Hematopoietic multipotent progenitor cell treated with erythropoietin and hydrocortisone succinate and interleukin-3 and kit ligand, for 15 days (in vitro differentiated cells): ENCODE measurements at regions not wholly inside any gene's neighbourhood (a gene's known extent, or its start where the extent isn't known, plus 50 kb on each side); places are given as distances from the start of the nearest gene placed in this dataset.

Source experiments
- DNase-seq: peaks from one replicate; pipeline ENCODE4 v3.0.0-alpha.2; 2015; ENCODE audit warnings: low spot score

DNA sequence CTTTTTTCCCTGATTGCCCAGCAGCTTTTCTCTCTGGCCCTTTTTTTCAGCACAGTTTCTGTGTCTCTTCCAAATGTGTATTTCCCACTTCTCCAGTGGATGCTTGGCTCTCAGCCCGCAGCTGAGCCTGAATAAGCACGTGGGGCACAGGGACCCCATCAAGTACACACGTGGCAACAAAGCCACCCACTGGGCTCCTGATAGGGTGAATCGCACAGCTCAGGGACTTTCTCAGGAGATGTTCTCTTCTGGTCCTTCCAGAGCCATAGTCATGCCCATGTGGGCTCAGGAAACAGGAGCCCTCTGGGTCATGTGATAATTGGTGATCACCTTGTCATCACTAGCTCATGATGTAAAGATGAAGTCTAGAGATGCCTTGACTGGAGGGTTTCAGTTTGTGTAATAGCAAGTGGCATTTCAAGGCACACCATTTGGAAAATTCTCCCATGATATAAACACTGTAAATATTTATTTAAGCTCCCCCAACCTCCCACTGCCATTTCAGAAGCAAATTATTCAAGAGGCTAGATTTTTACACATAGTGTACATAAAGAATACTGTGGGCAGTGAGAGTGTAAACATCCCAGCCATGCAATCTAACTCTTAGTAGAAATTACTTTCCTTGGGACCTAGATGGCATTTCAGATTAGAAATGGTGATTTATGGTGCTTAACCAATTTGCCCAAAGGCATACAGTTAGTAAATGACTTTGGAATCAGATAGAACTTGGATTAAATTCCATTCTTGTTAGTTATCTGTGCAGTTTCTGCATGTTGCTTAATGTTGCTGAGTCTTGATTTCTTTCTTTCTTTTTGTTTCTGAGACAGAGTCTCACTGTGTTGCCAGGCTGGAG lies 597.5 kb downstream of the SLC4A3 start:
- DNase-seq: no peak

DNA sequence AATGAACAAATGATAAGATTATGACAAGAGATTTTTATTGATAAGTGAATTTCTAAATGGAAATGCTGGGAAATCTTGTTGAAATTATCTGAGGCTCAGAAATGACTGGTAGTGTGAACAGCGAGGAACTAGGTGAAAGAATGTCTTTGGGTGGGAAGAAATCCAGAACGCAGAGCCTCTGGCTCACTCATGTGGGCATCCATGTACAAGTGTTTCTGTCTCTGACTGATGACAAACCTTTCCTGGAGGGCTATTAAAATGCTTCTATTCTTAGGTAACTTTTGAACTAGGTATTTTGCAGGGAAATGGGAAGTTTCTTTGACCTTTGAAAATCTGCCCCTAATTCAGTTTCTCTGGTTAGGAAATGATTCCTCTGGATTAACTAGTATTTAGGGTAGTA lies 598.6 kb downstream of the SLC4A3 start:
- DNase-seq: no peak

DNA sequence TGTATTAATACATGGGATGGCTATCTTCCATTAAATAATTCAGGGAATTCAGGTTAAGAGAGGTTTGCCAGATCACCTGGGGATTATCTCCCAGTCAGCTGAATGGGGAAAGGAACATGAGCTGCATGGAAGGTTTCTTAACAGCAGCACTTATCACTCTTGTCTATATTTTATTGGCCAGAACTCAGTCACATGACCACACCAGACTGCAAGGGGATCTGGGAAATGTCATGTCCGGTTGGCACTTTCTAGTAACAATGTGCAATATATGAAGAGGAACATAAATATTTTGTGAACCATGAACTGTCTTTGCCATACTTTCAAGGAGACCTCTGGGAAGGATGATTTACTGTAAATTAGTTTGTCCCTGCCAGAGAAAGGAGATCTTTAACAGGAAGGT lies 599.1 kb downstream of the SLC4A3 start:
- DNase-seq: no peak

DNA sequence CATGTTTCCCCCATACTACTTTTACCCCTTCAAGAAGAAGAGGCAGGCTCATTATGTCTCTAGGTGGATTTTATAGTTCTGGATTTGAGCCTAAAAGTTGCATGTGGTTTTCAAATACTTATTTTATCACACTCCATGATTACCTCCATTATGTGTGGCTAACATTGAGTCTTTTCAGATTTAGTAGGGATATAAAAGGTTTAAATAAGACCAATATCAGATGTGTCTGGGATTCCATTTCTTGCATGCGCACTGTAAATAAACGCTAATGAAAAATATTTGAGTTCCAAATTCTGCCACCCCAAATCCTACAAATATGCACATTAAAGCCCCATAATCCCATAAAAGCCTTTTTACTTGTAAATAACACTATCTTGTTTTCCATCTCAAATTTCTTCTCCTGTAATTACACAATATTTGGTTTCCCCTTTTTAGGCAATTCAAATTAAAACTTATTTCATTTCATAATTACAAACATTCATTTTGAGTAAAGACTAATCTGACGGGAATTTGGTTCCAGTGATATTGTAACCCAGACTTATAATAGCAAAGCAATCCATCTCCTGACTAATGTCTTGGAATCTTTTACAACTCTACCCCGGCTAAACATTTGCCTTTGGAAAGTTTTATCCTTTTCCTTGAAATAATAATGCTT lies 600.0 kb downstream of the SLC4A3 start:
- no peak for DNase-seq

DNA sequence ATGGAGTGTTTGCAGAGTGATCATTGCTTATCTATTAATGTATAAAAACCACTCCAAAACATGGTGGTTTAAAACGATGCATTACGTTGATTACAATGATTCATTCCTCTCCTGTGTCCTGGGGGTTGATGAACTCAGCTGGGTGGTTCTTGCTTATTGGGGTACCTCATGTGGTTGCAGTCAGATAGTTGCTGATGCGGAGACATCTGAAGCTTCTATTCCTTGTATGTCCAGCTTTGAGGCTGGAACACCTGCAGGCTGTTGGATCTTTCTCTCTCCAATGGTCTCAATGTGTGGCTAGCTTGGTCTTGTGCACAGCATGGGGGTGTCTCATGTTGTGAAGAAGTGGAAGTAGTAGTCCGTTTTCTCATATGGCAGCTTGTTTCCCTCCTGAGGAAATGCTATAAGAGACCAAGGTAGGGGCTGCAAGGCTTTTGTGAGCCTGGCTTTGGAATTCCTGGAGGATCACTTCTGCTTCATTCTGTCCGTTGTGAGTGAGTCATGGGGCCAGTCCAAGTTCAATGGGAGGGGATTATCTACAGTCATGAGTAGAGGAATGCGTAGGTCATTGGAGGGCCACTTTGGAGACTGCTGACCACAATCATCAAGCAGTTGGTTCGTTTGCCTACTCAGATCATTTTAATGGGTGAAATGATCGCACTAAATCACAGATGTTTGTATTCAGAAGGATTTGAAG lies 601.0 kb downstream of the SLC4A3 start:
- no peak for DNase-seq

DNA sequence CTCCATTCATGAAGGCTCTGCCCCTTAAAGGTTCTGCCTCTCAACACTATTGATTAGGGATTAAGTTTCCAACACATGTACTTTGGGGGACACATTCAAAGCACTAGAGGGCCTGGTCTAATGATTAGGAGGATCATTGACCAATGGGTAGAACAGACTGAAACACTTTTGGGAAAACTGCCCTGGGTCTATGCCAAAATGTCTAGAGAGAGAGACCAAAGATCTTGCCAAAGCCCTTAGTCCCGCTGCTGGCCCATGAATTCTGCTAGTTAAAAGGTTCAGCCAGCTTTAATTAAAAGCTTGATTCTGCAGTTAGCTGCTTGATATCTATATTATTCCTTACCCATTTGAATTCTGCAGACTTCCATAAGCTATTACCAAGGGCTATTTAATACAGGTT lies 613.2 kb downstream of the SLC4A3 start:
- no peak for DNase-seq

DNA sequence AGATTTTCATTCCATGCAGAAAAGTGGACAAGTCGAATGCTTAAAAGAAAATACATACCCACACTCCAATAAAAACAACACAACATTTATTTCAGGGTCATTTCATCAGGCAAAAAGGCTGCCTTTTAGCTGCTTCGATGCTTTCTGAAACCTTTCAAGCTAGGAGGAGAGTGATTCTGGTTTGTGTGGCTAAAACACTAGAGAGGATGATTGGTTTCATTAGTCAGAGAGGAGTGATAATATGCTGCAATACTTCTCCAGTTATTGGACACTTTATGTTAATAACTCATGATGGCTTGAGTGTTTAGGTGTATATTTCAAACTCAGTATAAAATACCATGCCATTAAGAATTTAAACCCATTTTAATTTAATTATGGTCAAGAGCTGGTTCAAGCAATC lies 614.0 kb downstream of the SLC4A3 start:
- no peak for DNase-seq

DNA sequence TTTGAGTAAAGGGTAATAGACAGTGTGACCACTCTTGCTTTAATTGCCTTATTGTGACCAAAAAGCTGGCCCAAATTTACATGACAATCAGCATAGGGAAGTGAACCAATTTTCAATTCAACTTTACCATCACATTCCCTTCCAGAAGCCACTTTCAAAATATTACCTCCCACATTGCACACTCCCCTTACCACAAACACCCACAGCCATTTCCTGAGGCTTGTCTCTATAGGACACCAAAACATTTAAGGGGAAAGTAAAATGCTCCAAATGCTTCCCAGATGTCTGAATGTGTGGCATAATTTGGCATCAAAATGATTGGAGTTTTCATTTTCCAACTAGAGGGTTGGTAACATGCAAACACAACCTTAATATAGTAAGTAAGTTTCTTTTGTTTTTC lies 616.1 kb downstream of the SLC4A3 start:
- DNase-seq: no peak

DNA sequence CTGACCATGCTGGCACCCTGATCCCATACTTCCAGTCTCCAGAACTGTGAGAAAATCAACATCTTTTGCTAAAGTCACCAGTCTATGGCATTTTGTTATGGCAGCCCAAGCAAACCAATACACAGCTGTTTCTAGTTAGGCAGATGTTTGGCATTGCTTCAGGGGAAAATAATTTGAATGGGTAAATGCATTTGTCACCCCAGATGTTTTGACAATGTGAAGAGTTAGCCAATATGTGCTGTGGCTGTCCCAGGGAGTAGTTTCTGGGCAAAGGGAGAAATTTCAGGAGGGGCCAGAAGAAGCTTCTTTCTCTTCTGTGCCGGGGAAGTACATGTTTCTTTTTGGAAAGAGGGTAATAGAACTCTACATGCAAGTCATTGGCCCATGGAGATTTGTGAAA lies 619.0 kb downstream of the SLC4A3 start:
- DNase-seq: no peak

DNA sequence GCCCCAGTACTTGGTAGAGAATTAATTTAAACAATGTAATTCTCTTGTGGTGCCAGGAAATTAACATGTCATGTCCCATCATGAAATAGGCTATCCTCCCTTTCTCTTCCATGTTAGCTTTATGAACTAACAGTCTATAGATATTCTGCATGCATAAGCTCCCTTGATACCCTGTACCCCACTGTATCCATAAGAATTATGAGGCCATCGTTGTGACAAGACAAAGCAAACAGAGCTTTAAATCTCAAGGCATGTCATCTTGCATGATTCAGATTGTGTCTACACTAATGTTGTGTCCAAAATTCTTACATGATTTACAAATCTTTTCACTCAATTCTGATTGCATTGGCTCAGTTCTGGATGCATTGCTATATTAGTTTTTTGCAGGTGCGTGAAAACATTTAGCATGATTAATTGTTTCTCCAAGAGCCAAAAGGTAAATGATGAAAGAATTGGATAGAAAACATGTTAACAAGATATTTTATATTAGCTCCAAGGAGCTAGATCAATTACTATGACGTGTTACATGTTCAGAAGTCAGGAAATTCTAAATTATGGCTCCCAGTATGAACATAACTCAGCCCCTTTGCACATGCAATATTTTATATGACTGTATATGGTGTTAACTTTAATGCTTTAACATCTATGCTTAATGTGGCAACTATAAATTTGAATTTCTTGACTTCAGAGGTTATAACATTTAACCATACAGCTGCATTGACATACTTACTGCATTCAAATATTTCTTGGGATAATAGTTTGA lies 620.3 kb downstream of the SLC4A3 start:
- DNase-seq: no peak

DNA sequence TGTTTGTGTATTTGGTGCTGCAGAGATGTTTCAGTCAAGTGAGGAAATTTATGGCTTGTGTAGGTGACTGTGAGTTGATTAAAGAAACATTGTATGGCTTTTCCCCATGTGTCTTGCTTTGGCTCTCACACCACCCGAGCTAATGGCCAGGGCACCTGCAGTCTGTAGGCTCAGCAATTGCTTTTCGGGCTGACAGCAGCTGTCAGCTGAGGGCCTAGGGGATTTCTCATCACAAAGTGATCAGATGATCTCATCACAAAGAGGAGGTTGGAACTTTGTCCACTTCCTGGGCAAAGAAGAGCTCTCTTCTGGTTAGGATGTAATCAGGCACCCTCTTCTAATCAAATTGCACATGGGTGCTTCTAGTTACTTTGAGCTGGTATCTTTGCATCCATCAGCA lies 632.2 kb downstream of the SLC4A3 start:
- no peak for DNase-seq

DNA sequence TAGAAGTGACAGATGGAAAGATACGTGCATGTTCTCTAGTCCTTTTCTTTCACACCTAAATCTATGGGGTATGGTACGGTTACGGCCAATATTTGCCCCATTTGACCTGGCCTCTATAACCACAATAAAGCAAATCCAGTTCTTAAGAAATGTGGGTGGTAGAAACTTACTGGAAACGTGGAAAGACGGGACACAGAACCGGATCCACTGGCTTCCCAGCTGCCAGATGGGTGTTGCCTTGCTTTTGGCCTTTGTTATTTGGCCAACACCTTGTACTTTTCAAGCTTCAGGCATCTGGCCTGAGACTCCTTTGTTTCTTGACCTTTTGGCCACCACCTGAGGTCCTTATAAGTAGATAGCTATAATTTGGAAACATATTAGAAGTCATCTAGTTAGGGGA lies 635.9 kb downstream of the SLC4A3 start:
- no peak for DNase-seq

DNA sequence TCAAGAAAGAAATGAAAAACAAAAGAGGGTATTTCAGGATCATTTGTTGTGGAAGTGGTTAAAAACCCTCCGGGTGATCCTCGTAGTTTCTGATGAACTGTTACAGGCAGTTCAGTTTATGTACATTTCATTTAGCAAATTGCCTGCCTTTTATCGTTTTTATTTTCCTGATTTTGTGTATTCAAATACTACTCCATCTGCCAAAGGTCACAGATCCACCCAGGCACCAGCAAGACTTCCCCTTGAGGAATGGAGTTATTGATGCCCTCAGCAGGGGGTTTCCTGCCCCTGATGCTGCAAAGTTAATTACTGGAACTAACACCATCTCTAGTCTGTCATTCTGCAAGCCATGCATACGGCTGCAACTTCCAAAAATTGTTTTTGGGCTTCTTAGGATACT lies 641.9 kb downstream of the SLC4A3 start:
- no peak for DNase-seq

DNA sequence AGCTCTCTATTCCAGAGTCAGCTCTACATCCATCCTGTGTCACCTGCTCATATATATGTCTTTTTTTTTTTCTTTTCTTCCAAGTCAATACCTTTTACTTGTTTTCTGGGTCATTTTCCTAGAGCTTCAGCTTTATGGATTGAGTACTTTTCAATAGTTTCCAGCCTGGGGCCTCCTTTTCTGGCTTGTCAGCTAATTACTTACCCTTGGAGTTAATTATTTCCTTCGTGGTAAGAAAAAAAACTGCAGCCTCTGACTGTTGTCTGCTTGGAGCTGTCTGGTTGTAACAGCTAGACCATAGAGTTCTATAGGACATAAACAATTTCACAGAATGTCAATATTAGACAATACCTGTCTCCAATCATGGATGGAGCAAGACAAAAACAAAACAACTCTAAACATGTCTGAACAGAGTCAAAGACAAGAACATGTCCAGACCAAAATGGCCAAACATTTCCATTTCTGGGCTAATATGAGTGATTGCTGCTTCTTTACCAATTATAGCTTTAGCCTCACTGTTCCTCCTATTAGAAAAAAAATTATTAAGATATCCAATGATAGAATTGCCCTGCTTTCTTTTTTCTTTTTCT lies 643.1 kb downstream of the SLC4A3 start:
- no peak for DNase-seq

DNA sequence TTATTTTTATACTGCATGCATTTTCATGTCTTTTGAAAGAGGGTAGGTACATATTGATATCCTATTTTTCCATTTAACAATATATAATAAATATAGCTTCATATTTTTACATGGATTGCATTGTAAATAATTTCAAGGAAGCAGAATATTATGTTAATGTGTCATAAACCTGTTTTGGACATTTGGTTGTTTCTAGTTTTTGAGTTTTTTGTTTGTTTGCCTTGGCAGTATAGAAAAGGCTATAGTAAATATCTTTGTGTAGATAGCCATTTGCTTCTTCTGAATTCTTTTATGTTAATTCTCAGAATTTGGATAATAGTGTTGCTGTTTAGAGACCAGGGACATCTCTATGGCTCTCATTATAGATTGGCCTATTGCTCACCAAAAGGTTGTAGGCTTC lies 645.2 kb downstream of the SLC4A3 start:
- DNase-seq: no peak

DNA sequence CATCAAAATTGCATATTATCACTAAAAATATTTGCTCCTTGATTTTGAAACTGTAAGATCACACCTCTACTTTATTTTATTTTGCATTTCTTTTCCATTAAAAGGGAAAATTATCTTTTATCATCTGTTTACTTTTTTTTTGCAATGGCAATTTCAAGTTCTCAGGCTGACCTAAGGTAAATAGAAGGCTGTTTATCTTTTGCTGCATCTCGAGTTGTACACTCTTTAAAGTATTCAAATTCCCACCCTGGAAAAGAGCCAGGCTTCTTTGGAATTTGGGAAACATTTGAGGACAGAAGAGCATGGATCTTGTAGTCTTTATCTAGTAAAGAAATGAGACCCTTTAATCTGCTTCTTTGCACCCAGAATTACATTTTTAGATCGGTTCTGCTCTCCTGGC lies 645.7 kb downstream of the SLC4A3 start:
- DNase-seq: no peak

DNA sequence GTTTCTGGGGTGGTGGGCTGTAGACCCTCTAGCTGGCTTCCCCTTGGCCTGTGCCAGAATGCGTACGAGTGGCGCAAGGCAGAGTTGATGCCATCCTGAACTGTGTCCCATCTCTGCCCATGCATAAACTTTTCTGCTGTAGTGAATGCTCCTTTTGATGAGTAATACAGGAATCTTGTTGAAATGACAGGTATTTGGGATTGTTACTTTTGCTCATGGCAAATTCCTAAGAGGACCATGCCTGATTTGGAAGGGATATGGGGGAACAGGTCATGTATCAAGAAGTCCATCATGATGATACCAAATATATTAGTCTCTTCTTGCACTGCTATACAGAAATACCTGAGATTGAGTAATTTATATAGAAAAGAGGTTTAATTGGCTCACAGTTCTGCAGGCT lies 648.0 kb downstream of the SLC4A3 start:
- DNase-seq: no peak

DNA sequence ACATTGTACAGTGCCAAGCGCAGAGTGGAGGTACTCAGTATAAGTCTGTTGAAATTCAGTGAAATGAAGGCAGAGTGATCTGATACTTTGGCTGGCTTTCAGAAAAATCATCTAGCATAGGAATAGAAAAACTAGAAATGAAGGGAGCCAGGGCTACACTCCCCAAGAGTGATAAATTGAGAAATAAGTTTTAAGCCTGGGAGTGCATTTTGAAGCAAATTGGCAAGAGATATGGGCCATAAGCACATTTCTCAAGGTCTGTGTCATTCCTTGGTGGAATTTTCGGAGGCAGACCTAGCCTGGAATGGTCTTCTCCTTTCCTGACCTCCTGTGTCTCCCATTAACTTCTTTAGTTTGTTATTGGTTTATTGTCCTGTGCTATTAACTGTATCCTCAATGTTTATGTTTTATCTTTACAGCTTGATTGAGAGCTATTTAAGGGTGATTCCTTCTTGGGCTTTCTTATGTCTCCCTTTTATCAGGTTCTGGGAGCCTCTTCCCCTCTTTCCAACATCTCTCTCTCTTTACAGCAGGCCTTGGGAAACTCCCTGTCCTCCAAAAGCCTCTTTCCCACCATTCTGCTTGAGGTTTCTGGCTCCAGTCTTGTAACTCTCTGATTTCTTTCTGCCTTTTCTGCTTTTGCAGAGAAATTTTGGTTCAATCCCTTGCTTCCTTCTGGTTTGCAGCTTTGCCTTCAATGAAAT lies 649.5 kb downstream of the SLC4A3 start:
- DNase-seq: no peak

DNA sequence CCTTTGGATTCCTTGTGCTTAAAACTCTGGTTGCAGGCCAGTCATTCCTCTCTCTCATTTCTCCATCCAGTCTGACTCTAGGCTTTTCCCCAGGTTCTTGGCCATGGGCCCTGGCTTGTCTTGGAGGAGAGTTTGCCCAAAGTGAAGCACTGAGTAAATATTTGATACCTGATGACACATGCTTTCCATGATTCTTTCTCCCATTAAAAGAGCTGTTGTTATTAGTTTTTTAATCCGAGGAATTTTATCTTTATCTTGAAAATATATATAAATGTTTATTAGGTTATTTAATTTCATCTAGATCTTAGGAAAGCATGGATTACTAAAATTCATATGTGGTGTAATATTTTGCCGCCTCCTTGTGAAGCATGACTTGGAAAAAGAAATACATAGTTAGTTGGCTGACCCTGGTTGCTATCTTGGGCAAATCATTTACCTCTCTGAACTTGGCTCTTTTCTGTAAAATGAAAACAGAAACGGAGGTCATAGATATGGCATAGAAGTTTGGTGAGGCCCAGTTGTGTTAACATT lies 650.1 kb downstream of the SLC4A3 start:
- no peak for DNase-seq

DNA sequence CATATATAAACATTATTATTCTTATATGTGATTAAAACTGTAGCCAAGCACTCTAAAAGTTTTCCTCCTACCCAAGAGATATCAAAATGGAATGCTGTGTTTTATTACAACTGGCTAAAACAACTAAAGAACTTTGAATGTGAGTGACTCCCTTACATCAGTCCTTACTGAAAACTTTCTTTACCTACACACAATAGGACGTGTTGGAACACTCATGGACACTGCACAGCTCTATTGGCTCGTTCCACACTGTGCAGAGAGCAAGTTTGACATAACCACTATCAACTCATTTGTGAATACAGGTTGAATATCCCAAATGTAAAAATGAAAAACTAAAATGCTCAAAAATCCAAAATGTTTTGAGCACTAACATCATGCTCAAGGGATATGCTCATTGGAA lies 650.6 kb downstream of the SLC4A3 start:
- no peak for DNase-seq

DNA sequence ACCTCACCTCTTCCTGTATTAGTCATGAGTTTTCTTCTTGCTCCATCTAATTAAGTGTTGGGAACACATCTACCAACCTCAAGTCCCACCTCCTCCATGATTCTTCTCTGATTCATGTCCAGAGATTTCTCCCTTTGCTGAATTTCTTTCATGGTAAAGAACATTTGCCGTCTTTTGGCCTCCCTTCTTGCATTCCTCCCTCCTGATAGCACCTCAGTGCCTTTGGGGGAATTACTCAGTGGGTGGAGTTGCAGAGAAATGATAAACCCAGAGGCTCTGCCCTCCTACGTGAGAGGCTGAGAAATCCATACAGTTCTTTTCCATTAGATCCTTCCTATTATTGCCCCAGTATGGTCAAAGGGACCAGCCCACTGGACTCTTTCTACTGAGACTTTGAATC lies 651.9 kb downstream of the SLC4A3 start:
- no peak for DNase-seq
